HG03521 (cell line): ENCODE measurements at regions not wholly inside any gene's neighbourhood (a gene's known extent, or its start where the extent isn't known, plus 50 kb on each side); places are given as distances from the start of the nearest gene placed in this dataset.

Experiments used
- ATAC-seq: cut with Tn5 transposase; IDR thresholded peaks from one replicate; pipeline ENCODE4 v1.9.1; 2021; ENCODE audit warnings: mild to moderate bottlenecking, moderate library complexity; ENCODE audit not compliant: unreplicated experiment

DNA sequence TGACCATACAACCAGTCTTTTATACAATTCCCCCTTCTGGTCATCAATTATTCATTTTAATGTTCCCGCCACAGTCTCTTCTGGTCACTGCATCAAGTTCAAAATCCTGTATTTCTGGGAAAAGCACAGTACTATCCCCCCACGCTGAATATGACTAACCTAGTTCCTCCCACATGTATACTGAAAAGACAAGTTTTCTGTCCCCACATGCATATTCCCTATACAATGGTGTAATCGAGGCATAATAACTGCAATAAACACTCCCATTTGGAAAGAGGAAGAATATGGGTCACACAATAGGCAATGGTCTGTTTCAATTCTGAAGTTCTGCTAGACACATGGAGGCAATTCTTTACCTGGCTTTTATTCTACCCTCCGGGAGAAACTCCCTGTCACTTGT is 344.9 kb downstream of the EFNA5 start:
- no peak for ATAC-seq

DNA sequence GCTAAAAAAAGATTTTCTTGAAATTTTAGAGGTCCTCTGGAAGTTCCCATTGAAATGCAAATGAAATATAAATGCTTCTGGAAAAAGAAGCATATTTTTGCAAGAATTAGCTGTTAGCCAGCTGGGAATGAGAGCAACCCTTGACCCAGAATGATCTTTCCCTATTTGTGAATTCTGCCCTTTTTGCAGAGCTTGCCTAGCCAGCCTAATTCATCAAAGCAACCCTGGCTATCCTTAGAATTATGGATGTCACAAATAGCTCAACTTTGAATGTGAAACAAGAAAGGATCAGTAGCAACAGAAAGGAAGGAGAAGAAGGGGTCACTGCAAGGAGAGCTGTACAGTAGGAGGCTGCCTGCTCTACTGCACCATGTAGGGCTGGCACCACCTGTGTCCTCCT is 345.9 kb downstream of the EFNA5 start:
- ATAC-seq, result no peak

DNA sequence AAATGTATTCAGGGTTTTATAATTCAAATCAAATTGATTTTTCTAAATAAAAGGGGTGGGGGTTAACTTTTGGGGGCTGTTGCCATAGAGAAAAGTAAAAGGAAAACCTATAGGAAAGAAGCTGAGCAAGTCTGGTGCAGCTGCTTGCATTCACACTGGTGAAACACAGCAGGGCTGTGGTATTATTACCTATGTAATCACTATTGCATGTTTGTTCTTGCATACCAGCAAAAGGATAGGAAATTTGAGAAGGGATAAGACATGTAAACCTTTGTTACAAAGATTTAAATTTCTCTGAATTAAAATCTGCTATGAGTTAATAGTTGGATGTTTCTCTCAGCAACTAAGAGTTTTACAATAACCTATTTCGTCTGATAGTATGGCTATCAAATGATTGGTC is 346.7 kb downstream of the EFNA5 start:
- ATAC-seq, result no peak

DNA sequence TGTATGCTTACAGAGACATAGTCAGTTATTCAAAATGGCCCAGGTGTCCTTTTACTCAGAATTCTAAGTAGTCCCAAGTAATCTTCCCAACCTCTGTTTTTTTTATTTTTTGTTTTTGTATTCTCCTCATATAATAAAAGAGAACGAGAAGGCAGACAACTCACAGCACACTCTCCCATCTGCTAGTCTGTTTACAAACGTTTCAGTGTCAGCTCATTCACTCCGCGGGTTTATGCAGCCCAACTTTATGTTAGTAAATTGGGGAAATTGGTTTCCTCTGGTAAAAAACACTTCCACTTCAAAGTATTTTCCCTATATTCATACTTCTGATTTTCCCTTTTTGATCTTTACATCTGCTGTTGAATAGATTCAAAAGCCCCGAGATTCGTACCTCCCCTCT is 347.2 kb downstream of the EFNA5 start:
- no peak for ATAC-seq

DNA sequence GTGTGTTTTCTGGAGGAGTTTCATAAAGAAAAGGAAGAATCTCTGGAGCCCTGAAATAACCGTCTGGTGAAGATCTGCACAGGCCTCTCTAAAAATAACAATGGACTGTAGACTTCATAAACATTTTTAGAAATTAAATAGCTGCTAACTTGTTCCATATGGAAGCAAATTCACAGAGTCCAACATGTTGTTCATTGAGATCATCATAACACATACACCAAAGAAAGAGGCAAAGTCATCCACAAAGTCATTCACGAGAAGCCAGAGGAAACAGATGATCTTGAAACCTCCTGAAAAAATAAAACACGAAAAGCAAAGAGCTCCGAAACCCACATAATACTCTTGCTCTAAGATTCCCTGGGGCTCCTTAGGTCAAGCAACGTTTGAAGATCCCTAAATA is 347.8 kb downstream of the EFNA5 start:
- ATAC-seq, result no peak

DNA sequence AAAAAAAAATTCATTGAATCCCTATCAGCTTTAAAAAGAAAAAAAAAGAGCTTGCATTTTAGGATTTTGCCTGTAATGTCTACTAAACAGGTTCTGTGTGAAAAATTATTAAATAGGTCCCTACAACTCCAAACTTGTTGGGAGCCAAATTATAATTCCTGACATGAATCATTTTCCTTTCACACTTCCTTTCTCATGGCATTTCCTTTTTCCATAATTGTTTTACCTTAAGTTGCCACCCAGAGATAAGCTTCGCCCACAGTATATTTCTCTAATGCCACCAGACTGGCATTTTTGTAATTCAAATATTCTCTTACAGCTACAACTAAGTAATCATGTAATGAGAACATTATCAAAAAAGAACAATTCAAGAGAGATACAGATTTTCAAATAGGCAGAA is 348.8 kb downstream of the EFNA5 start:
- no peak for ATAC-seq

DNA sequence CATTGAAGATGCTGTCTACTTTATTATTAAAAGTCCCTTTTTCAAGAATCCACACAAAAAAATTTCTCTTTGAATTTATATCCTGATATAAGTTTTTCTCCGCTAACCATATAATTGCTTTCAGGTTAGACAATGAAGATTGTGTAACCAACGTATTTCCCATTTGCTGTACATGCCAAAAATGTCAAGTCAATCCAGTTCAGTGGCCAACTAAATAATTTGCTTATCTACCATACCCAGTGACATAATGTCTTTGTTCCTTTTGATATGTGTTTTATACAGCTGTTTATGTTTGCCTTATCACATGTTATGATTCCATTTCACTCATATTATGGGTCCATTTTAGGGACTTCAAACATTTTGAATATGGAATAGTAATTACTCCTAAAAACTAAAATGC is 349.9 kb downstream of the EFNA5 start:
- ATAC-seq, result no peak

DNA sequence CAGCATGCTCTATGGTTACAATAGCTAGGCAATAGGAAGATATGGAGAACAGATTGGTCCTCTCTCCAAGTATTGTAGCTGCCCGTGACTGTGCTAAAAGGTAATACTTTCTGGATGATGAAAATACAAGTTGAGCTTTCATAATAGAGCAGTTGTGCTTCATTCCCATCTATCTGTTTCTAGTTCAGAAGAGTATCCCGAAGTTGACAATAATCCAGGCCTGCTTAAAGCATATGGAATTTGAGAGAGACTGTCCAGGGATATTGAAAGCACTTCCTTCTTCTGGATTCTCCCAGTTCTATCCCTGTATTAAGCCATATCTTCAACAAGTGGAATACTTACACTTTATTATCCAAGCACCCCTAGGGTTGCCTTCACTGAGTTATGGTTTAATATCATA is 350.4 kb downstream of the EFNA5 start:
- no peak for ATAC-seq

DNA sequence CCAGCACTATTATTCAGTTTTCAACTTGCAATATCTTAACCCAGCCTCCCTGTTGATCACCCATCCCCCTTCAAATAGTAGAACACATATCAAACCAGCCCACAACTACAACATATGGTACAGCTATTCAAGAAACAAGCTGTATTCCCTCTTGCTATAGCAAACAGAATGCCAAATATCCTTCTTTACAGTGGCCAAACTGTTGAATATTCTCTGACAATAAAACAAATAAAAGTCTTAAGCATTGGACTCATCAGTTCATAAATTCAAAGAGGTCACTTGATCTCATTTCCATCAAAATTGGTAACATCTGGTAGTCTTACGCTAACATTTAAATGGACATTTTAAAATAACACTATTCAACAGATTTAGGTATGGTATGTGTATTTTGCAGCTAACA is 350.8 kb downstream of the EFNA5 start:
- ATAC-seq, result no peak

DNA sequence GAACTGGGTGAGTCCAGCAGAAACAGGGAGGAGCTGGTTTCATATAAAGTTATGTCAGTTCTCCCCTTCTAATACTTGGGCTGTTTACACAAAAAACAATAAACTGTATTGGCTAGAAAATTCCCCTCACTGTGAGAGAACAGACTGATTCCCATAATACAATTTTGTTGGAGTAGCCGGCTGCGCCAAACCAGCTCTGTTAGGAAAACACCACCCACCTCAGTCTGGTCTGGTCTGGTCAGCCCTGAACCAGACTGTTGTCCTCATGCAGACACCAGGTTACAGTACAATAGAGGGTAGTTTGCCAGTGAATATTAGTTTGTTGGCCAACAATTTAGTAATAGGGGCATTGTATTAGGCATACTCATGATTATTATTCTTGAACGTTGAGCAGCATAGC is 356.4 kb downstream of the EFNA5 start:
- ATAC-seq, result no peak

DNA sequence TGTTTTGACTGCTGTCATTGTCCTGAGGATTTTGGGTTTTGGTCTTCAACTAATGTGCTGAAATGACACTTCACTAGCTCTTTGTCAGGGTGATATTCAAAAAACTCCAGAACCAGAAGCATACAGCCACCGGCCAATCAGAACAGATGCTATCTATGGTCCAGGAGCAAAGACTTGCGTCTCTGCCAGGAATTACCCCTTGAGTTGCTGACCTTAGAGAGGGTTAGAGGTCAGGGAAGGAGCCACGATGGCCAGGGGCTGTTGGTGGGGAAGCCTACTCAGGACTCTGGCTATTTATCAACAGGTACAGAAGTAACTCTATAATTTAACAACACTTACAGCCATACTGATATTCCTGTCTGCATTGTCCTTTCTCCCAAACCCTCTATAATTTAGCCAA is 356.8 kb downstream of the EFNA5 start:
- no peak for ATAC-seq

DNA sequence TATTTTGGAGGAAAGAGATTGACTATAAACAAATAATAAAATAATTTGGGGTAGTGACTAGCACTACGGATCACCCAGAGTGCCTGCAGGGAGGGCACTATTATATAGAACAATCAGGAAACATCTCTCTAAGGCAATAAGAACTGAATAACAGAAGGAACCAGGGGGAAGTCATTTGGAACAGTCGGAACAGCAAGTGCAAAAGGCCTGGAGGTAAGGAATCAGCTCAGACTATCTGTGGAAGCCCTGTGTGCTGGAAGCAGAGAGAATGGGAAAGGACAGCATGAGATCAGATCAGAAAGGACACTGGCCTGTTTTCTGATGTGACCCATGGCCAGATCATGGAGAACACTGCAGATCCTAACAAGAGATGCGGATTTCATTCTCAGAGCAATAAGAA is 357.6 kb downstream of the EFNA5 start:
- no peak for ATAC-seq

DNA sequence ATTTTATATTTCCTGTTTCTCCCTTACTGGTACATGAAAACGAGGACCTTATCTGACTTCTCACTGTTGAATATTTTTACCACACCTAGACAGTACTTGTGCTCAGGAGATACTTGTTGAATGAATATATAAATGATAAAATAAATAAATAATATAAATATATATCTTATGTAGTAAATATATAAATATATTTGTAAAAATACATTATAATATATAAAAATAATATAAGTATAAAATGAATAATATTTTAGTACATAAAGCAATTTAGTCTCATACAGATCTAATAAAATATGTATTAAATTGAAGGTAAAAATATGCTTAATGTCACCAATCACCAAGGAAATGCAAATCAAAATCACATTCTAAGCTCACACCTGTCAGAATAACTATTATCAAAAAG is 360.6 kb downstream of the EFNA5 start:
- no peak for ATAC-seq

DNA sequence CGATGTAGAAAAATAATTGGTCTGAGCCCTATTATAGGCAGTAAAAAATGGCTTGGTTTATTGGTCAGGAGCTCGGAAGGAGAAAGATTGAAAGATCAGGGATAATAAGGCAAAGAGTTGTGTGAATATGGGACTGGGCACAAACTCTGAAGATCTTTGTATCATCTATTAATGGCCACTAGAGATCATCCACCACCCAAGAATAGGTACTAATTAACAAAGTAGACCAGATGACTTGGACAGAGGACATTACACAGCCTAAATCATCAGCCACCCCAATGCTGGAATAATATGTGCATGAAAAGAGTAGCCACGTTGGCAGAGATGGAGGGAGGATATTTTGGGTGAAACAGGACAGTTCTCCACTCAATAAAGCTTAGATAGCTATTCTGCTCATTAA is 364.1 kb downstream of the EFNA5 start:
- no peak for ATAC-seq

DNA sequence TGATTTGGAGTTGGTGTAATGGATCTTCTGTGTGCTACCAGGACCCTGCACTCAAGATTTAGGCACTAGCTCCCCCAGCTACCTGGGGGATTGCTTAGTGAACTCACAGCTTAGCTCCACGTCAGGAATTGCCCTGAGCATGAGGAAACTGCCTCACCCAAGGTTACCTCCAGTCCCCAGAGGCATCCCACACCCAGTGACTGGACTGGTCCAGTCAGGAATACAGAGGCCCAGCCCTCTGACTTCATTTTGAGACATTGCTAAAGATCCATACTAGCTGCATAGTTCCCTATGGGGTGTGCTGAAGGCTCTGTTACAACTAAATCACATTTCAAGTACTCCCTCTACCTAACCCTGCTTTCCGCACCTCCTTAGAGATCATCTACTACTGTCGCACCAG is 364.7 kb downstream of the EFNA5 start:
- ATAC-seq, result no peak

DNA sequence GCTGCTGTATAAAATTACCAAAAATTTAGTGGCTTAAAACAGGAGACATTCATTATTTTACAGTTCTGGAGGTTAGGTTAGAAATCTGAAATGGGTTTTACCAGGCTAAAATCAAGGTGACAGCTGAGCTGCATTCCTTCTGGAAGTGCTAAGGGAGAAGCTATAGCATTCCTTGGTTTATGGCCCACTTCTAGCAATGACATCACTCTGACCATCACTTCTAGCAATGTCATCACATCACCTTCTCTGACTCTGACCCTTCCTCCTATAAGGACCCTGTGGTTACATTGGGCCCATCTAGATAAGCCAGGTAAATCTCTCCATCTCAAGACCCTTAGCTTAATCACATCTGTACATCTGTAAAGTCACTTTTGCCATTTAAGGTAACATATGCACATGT is 366.1 kb downstream of the EFNA5 start:
- no peak for ATAC-seq

DNA sequence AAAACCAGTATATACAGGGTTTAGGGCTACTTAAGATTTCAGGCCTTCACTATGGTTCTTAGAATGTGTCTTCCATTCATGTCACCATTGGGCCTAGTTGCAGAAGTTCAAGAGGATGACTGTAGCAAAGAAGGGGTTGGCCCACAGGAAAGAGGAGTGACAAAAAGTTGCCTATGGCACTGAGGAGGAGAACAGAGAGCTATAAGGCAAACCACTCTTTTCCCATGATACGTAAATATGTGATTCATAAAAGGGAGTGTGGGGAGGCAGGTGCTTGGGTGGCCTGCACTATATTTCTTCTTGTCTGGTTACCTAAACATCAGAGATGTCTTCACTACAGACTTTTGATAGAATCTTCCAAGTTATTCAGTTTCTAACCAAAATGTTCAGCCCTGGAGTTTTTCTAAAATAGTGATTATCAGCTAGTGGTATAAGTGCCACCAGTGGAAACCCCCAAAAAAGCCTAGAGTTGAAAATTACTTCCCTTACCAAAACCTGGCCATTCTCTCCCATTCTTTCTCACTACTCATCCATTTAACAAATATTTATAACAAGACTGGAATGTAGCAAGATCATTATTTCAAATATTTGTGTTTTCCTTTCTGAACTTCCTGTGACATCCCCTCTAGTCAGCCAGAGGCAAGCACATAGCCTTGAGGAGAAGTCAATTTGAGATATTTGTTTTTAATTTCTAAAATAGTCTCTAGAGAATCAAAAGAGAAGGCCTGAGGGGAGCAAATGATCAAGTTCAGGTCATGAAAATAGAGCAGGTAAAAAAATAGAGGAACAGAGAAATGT is 367.4 kb downstream of the EFNA5 start:
- ATAC-seq, result no peak

DNA sequence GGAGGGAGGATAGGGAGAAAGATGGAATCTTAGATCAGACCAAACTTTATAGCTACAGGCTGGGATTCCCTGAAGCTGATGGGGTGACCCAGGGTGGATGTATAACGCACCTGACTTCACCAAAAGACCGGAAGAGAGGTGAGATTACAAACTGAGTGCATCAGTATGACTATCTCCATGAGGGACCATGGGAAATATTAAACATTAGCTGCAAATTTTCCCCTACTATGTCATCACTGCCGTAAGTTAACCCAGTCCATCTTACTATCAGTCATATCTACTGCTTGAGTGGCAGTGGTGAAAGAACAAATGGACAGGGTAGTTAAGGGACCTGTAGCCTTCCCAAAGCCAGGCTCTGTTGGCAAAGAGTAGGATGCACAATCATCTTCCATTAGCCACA is 368.3 kb downstream of the EFNA5 start:
- no peak for ATAC-seq

DNA sequence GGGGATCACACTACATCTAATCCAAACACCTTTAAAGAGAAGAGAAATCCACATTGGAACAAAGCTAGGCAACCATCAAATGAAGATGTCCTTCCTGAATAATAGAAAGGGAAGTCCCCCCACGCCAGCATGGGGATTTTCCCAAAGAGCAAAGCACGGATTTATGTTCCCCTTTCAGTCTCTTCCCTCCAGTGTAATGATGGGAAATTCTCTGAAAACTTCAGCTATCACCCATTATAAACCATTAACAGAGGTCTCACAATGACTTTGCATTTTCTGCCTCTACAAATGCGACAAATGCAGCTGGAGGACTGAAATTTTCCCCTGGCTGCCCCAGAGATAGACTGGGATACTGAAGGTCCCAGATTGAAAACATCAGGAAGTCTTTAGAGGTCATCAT is 368.7 kb downstream of the EFNA5 start:
- no peak for ATAC-seq

DNA sequence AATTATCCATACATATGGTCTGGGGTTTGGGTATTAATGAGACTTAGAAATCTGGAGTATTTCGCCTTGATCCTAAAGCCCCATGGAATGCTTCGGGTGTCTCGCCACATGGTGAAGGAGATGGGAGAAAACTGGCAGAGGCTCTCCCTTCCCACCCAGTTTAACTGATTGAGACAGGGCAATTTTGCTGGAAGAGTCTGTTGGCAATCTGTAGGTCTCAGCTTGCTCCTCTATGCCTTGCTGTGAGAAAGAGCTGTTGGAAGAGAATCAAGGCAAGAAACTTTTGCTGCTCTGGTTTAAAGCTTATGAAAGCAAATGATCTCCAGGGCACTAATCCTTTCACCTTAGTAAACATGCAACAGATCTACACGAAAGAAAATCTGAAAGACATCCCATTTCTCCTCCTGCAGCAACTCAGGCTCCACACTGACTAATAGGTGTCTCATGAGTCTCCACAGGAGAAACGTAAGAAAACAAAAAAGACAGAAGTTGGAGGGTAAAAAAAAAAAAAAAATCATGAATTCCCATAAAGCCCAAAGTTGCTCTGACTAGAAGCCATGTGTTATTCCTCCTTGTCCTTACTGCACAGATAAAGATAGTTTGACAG is 369.9 kb downstream of the EFNA5 start:
- no peak for ATAC-seq

DNA sequence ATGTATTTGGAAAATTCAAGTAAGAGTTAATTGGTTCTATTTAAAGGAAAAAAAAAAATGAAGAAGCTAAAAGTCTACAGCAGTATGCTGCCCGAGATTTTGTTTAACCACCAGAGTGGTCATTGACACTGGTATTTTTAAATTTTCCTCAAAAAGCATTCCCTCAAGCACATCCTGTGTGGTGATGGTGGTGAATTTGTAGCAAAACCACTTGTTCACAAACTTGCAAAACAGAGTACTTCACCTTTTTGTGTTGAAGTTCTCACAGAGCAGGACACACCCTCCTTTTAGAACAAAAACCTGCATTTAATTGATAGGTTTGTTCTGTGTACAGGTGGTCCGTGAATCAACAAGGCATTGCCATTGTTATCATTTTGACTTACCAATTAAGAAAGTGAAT is 374.2 kb downstream of the EFNA5 start:
- ATAC-seq, result no peak

DNA sequence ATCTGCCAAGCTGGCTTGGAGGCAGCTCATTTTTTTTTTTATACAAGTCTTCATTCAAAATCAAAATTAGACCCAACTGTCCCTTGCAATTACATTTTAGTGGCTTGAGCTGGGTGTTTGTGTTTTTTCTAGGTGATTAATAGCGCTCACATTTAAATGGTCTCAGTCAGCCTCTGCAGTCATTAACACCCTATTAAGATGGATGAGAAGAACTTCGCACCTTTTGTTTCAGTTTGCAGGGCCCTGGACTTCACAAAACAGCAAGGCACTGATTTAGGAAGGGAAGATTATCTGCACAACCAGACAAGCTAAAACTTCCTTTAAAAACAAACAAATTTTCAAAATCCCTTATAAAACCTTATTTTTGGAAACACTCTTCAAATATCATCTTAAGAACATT is 374.8 kb downstream of the EFNA5 start:
- ATAC-seq, result no peak

DNA sequence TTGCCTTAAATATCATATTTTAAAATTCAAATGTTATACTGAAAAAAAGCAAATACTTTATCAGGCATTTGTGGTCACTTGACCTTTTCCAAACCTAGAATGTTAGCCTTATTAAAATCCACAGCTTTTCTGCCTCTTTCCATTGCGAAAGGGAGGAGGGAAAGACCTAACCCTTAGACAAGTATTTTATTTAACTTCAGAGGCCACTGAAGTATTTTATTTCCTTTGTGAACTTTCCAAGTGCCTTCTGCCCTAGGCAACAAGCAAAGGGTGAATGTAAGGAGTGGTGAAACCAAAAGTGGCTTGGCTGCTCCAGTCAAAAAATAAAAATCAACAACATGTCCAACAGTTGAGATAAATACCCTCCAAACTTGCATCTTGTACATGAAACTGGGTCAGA is 376.1 kb downstream of the EFNA5 start:
- no peak for ATAC-seq
